ENCODE measurements at regions not wholly inside any gene's neighbourhood (a gene's known extent, or its start where the extent isn't known, plus 50 kb on each side); places are given as distances from the start of the nearest gene placed in this dataset.

DNA sequence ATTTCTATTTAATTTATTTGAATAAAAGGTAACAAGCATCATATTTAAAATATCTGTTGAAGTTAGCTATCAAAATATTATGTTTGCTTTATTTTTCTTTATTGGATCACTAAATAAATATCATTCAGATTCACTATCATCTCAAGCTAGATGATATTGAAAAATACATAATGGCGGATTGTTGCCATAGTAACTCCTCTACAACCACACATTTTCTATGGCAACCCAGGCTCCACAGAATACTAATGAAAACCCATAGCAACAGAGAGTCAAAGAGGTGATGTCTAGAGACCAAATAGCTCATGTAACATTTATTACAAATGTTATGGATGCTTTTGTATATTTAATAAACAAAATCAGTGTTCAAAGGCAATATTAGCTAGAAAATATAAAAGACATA lies 148.9 kb upstream of the CDK1 start:
- Histone ChIP-seq H3K4me3 (ENCODE audit: control insufficient read depth in 2 of 3, extremely low read depth in 1 of 3, insufficient read depth in 2 of 3, low read depth in 1 of 3, low read length in 3 of 3) (no peak overlapping the region), H3K9me3 (ENCODE audit: control insufficient read depth, low read depth, low read length) (no peaks in the 10 kb centered on the region), H3K36me3 (ENCODE audit: control insufficient read depth in 2 of 2, extremely low read depth in 1 of 2, insufficient read depth in 2 of 2, low read length in 2 of 2) (no peaks in the 10 kb centered on the region), H2AFZ (ENCODE audit: control insufficient read depth, low read length) (no peak overlapping the region), H3K27me3 (ENCODE audit: control insufficient read depth, extremely low read depth, insufficient read depth, low read length) (no peaks in the 10 kb centered on the region), H3K27ac (ENCODE audit: control insufficient read depth, insufficient read depth, low read length) (no peak overlapping the region), H3K79me2 (ENCODE audit: control insufficient read depth, insufficient read depth, low read length) (no peaks in the 10 kb centered on the region), H3K4me2 (ENCODE audit: control insufficient read depth, extremely low read depth, insufficient read depth, low read depth, low read length) (no peak overlapping the region), H4K20me1 (ENCODE audit: control insufficient read depth, extremely low read depth, insufficient read depth, low read length) (no peaks in the 10 kb centered on the region), H3K9me1 (ENCODE audit: control insufficient read depth, extremely low read depth, insufficient read depth, low read length) (no peaks in the 10 kb centered on the region), H3K4me1 (ENCODE audit: control insufficient read depth, extremely low read depth, insufficient read depth, low read length) (no peaks in the 10 kb centered on the region), H3K9ac (ENCODE audit: control insufficient read depth, extremely low read depth, insufficient read depth, low read length) (no peak overlapping the region)
- TF ChIP-seq, protein P1, sequence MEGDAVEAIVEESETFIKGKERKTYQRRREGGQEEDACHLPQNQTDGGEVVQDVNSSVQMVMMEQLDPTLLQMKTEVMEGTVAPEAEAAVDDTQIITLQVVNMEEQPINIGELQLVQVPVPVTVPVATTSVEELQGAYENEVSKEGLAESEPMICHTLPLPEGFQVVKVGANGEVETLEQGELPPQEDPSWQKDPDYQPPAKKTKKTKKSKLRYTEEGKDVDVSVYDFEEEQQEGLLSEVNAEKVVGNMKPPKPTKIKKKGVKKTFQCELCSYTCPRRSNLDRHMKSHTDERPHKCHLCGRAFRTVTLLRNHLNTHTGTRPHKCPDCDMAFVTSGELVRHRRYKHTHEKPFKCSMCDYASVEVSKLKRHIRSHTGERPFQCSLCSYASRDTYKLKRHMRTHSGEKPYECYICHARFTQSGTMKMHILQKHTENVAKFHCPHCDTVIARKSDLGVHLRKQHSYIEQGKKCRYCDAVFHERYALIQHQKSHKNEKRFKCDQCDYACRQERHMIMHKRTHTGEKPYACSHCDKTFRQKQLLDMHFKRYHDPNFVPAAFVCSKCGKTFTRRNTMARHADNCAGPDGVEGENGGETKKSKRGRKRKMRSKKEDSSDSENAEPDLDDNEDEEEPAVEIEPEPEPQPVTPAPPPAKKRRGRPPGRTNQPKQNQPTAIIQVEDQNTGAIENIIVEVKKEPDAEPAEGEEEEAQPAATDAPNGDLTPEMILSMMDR (optimal IDR thresholded peaks at IDR 0.05 in 1 of 3, IDR thresholded peaks at IDR 0.05 in 1 of 3, conservative IDR thresholded peaks at IDR 0.05 in 1 of 3; ENCODE audit: extremely low read depth in 1 of 3, insufficient read depth in 2 of 3, low read length in 3 of 3), result no peak
- no peak for TF ChIP-seq EZH2 (IDR thresholded peaks at IDR 0.05; ENCODE audit: low read length)
- dilution Hi-C loops (cut with MboI; ENCODE audit: extremely low pct_ligation_motif_present, low sequenced_read_pairs), result no loop called here
- FAIRE-seq, result no peak
- DNase-seq (ENCODE audit: low read depth, low spot score), result no peak

DNA sequence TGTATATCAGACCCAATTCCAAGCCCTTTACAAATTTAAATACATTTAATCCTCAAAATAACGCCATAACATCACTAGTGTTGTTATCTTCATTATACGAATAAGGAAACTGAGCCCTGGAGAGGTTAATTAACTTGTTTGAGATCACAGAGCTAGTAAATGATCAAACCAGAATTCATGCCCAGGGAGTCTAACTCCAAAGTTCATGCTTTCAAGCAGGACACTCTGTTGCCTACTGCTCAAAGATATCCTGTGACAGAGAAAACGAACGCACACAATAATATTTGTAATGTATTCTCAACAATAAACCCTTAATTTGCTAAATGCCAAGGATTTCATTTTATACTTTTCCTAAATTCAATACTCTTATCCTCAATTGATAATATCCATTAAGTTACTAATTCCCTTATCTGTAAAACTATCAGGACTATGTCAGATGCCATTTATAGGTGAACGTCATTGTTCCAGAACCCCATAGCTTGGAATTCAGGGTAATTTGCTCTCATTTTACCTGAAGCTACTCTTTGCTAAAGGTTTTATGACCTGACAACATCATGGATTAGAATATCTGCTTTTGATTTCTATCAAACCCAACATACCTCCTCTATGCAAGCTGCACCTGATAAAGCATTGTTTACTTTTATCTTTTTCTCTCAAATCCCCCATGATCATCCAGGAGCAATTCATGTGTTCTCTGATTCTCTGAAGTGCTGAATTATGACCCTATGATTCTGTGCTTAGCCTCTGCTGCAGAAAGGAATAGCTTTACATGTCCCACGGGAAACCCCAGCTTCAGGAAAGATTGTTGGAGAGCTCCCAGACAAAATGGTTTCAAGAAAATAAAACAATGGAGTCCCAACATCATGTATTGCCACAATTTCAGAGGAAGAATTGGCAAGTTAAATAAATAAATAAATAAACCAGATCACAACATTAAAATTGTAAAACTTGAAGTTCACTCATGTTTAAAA lies 150.2 kb upstream of the CDK1 start:
- TF ChIP-seq, protein P1 (optimal IDR thresholded peaks at IDR 0.05 in 1 of 3, IDR thresholded peaks at IDR 0.05 in 1 of 3, conservative IDR thresholded peaks at IDR 0.05 in 1 of 3; ENCODE audit: extremely low read depth in 1 of 3, insufficient read depth in 2 of 3, low read length in 3 of 3), result no peak
- no peak for TF ChIP-seq EZH2 (IDR thresholded peaks at IDR 0.05; ENCODE audit: low read length)
- no peaks in the 10 kb centered on the region for H3K4me1 ChIP-seq (ENCODE audit: control insufficient read depth, extremely low read depth, insufficient read depth, low read length)
- H3K4me2 ChIP-seq (ENCODE audit: control insufficient read depth, extremely low read depth, insufficient read depth, low read depth, low read length), result no peak overlapping the region
- H2AFZ ChIP-seq (ENCODE audit: control insufficient read depth, low read length), result no peak overlapping the region
- no peaks in the 10 kb centered on the region for H3K9me1 ChIP-seq (ENCODE audit: control insufficient read depth, extremely low read depth, insufficient read depth, low read length)
- H3K9ac ChIP-seq (ENCODE audit: control insufficient read depth, extremely low read depth, insufficient read depth, low read length), result no peak overlapping the region
- dilution Hi-C loops (cut with MboI; ENCODE audit: extremely low pct_ligation_motif_present, low sequenced_read_pairs), result no loop called here
- no peaks in the 10 kb centered on the region for H3K36me3 ChIP-seq (ENCODE audit: control insufficient read depth in 2 of 2, extremely low read depth in 1 of 2, insufficient read depth in 2 of 2, low read length in 2 of 2)
- H3K79me2 ChIP-seq (ENCODE audit: control insufficient read depth, insufficient read depth, low read length), result no peaks in the 10 kb centered on the region
- H4K20me1 ChIP-seq (ENCODE audit: control insufficient read depth, extremely low read depth, insufficient read depth, low read length), result no peaks in the 10 kb centered on the region
- DNase-seq (ENCODE audit: low read depth, low spot score) (no peak), FAIRE-seq (no peak)
- no peak overlapping the region for H3K4me3 ChIP-seq (ENCODE audit: control insufficient read depth in 2 of 3, extremely low read depth in 1 of 3, insufficient read depth in 2 of 3, low read depth in 1 of 3, low read length in 3 of 3)
- H3K27me3 ChIP-seq (ENCODE audit: control insufficient read depth, extremely low read depth, insufficient read depth, low read length), result no peaks in the 10 kb centered on the region
- no peaks in the 10 kb centered on the region for H3K9me3 ChIP-seq (ENCODE audit: control insufficient read depth, low read depth, low read length)
- no peak overlapping the region for H3K27ac ChIP-seq (ENCODE audit: control insufficient read depth, insufficient read depth, low read length)
